Inflammatory macrophage treated with lipopolysaccharide for 4 hours (primary cell): ENCODE measurements at regions not wholly inside any gene's neighbourhood (a gene's known extent, or its start where the extent isn't known, plus 50 kb on each side); places are given as distances from the start of the nearest gene placed in this dataset.

ENCODE experiments used
- DNase-seq: peaks from one replicate; pipeline ENCODE4 v3.0.0-alpha.2; 2020

DNA sequence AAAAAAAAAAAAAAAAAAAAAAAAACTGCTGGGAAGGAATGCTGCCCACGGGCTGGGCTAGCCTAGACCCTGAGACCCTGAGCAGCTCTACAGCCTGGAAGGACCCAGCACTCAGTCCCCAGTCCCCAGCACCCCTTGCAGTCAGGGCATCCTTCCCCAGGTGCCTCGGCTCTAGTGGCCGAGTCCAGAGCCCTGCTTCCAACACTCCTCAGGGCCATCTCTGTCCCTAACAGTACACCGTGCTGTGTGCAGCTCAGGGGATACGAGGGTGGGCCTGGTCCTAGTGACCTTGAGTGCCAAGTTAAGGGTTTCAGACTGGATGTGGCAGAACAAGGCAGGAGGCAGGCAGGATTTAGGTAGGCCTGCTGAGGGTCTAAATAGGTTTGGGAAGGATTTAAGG is 50.2 kb upstream of the LRP8 start:
- DNase-seq = no peak

GRCh38 chr1:53378932-53379661 is 51.2 kb upstream of the LRP8 start:
- no peak for DNase-seq

- DNase-seq = no peak
Observed at GRCh38 chr1:53379662-53380002, 51.8 kb upstream of the LRP8 start.

DNA sequence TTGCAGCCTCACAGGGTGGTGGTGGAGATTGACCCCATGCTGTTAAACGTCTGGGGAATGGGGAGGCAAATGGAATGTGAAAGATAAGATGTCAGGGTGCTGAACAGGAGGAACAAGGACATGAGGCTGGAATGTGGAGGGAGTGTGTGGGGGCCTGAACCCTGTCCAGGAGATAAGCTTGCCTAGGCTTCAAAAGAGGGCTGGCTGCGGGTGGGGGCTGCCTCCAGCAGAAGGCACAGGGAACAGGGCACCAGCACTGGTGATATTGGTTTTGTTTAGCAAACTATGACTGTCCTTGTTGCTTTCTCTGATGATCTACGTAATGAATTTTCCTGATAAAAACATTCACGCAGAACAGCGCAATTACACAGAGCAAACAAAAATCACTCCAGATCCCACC is 52.4 kb upstream of the LRP8 start:
- DNase-seq = no peak

DNA sequence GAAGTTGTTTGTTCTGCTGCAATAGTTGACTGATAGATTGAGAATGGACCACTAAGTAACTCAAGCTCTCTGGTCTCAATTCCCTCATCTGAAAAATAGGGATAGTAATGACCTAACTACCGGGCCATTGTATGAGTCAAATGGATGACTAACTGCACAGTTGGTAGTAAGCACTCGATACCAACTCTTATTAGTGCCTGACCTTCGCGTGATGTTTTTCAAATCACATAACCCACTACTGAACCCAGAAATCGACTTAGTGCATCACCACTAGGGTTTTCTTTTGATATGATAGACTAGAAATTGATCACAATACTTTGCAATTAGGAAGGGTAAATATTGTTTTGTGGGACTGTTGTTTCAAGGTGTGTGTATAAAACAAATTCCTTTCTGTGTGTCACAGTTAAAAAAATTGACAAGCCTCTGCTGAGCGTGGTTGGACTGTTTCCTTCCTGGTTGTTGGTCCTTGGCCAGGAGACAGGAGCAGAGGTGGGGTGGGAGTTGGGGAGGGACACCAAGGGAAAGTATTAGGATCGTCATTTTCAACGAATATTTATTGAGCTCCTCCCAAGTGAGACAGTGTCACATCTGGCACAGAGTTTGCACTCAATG is 54.0 kb upstream of the LRP8 start:
- DNase-seq = no peak

- no peak for DNase-seq
Observed at GRCh38 chr1:53383136-53383870, 55.4 kb upstream of the LRP8 start.

DNA sequence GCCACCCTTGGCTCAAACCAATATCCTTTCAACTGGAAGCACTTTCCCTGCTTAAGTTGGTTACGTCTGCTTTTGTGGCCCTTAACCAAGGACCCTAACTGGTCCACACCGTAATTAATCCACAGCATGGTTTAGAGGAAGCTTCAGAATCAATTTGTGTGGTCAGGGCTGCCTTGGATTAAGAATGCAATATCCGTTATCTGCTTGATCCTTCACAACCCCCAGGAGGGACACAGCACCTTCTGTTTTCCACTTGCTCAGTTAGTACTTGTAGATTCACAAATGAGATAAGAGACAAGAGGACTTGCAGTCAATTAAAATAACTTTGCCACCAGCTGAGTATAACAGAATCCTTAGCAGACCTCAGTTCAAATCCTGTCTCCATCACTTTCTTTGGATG is 56.9 kb upstream of the LRP8 start:
- DNase-seq = no peak

- DNase-seq = no peak
Observed at GRCh38 chr1:53385276-53386225, 57.7 kb upstream of the LRP8 start.

GRCh38 chr1:53388963-53389362 is 61.1 kb upstream of the LRP8 start:
- DNase-seq = no peak

- DNase-seq = peak; percentile 67
Observed at GRCh38 chr1:53390261-53390660, 62.4 kb upstream of the LRP8 start.

DNA sequence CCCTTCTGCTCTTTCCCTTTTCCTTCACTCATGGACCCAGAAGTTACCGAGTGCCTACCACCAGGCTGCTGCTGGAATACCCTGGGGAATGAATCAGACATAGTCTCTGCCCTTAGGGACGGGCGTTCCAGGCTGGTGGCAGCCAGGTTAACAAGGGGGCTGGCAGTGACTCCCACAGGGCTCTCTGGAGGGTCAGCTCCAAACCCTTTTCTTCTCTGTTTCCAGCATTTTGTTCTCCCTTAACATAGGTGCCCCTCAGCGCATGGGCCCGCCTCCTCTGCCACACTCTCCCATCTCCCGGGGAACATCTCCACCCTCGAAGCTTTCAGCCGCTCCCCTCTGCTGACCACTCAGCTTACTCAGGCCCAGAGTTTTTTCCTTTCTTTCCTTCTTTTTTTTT is 62.9 kb upstream of the LRP8 start:
- no peak for DNase-seq

DNA sequence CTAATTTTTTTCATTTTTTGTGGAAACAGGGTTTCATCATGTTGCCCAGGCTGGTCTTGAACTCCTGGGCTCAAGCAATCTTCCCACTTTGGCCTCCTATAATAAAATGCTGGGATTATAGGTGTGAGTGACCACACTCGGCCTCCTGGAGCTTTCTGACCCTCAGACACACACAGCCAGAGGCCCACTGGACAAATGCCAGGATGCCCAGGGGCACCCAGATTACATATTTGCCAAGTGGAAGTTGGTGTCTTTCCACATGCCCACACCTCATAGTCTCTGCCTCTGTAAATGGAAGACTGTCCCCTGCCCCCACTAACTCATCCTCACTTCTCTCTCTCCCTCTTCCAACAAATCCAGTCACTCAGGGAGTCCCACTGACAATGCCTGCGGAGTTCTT is 63.4 kb upstream of the LRP8 start:
- no peak for DNase-seq

DNA sequence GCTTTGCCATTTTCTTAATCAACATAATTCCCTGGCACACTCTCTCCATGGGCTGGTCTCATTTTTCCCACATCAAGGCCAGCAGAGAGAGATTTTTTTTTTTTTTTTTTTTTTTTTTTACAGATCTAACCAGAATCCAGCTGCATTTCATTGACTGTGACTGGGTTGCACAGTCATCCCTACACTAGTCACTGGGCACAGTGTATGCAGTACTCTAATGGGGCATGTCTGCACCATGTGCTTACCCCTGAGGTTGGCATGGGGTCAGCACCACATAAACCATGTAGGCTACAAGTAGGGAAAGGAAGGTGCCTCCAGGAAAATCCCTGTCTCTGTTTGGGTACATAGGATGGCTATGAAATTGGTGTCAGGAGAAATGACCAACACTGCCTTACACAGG is 64.1 kb upstream of the LRP8 start:
- DNase-seq = no peak

- no peak for DNase-seq
Observed at GRCh38 chr1:53392460-53392859, 64.6 kb upstream of the LRP8 start.

GRCh38 chr1:53393325-53393792 is 65.5 kb upstream of the LRP8 start:
- peak; percentile 50 for DNase-seq

DNA sequence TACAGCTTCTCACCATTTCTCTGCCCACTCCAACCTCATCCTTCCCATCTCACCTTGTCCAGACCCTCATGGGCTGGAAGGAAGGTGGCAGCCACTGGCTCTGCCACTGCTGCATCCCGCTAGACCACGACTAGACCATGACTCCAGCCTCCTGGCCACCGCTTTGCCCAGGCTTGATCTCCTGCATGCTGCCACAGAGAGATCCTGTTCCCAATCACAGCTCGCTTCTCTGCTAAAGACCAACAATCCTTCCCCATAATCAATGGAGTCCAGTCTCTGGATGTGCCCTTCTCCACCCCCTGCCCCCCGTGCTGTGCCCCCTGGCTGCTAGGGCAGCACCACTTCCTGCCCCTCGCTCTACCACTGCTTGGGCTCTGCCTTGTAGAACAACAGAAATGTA is 64.9 kb upstream of the DMRTB1 start:
- DNase-seq = no peak

DNA sequence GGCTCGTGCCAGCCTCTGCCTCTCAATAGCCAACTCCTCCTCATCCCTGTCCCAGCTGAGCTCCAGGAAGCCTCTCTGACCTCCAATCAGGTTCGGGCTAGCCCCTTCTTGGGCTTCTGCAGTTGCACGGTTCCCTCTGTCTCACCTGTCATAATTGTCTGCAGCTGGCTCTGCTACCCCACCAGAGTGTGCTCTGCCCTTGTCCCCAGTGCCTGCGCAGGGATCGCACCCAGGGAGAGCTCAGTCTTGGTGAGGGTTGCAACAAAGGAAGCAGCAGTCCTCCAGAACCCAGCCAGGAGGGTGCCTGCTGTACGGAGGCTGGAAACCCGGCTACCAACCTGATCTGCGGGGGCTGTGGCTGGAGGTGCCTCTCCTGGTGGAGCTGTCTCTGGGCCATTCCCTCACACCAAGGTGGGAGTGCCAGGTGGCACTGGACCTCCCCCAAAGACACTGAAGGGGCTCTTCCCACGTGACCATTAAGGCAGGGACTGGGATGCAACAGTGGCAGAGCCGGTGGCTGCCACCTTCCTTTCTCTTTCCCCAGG is 63.5 kb upstream of the DMRTB1 start:
- DNase-seq = no peak

DNA sequence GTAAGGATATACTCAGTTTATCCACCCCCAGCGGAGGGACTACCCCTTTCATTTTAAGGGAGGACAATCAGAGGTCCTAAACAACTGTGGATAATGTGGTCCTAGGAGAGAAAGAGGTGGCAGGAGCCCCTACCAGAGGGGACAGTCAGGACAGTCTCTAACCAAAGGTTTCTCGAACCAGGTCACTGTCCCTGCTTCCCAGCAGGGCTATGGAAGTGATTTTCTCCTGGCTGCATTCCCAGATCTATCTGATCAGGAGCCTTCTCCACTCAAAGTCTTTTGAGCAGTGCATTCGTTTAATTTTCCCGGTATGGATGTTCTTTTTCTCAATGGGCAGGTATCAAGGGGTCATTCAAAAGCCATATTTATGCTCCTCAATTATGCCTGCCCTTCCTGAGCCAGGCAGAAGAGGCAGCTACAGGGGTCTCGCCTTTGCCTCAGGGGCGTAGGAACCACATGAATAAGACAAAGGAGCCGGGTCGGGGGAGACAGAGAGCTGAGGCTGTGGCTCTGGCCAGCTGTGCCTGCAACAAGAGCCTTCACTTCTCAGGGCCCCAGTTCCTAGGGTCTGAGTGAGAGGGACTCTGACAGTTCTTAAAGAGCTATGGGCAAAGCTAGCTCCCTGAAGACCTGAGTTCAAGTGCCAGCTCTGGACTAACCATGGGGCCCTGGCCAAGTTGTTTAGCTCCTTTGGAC is 62.5 kb upstream of the DMRTB1 start:
- no peak for DNase-seq

- no peak for DNase-seq
Observed at GRCh38 chr1:53398091-53398490, 61.1 kb upstream of the DMRTB1 start.

- no peak for DNase-seq
Observed at GRCh38 chr1:53398576-53399365, 60.4 kb upstream of the DMRTB1 start.
